ENCODE measurements at regions not wholly inside any gene's neighbourhood (a gene's known extent, or its start where the extent isn't known, plus 50 kb on each side); places are given as distances from the start of the nearest gene placed in this dataset.
"Not testable (repeated sequence)": the region's sequence is repeated elsewhere in the genome, so short reads cannot be mapped to it uniquely, and the experiment has no call there.

DNA sequence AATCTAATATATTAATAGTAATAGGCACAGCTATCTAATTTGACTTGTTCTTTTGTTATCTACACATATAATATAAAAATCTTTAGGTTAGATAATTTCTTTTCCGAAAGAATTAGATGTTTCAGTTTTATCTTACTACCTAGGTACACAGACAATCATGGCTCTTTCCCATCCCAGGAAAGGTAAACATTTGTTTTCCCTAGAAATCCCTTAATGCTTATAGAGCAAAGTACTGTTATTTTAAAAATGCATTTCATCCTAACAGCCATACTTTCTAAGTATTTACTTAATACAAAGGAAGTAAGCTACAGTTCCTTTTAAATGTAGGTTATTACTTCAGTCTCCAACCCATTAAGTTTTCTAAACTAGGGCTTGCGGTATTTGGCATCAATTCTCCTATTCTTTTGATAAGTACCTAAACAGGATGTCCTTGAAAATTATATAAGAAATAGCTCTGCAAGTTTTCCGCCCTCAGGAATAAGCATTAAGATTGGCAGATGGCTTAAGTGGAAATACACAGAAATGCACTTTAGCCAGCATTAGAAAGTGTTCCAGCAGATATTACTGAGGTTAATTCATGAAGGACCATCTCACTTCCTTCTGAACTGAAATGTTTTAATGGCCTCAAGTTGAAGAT lies 616.2 kb upstream of the SPRY2 start:
- WGBS (ENCODE audit: insufficient coverage, insufficient read length), result no CpG with 5 or more reads among the region's 3 CpGs
- no peaks in the 10 kb centered on the region for H3K4me1 ChIP-seq (ENCODE audit: control insufficient read depth, insufficient read depth, low read length)
- DNase-seq (ENCODE audit: low read depth, low spot score), result no peak
- no peaks in the 10 kb centered on the region for H3K27me3 ChIP-seq (ENCODE audit: control insufficient read depth, insufficient read depth, low read length)
- no peaks in the 10 kb centered on the region for H3K9me3 ChIP-seq (ENCODE audit: control insufficient read depth, insufficient read depth, low read length)
- no peak overlapping the region for H3K27ac ChIP-seq (ENCODE audit: low read length)
- no peaks in the 10 kb centered on the region for H3K36me3 ChIP-seq (ENCODE audit: control insufficient read depth, insufficient read depth, low read length)
- H3K4me3 ChIP-seq (ENCODE audit: low read length), result no peak overlapping the region

DNA sequence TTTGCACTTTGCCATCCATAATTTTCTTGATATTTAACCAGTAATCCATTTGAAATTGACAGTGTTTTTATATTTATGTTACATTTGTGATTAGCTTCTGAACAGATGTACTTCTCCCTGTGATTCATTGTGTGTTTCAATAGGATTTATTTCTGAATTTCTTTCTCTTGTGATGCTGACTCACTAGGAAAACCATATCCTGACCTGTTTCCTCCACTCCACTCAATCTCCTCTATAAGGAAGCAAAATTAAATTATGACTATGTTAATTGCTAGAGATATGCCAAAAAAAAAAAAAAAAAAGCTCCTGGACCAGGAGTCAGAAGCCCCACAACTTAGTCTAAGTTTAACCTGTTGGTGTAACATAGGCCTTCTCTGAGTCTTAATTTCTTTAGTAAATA lies 614.6 kb upstream of the SPRY2 start:
- H3K4me1 ChIP-seq (ENCODE audit: control insufficient read depth, insufficient read depth, low read length), result no peaks in the 10 kb centered on the region
- no peak for DNase-seq (ENCODE audit: low read depth, low spot score)
- H3K27me3 ChIP-seq (ENCODE audit: control insufficient read depth, insufficient read depth, low read length), result no peaks in the 10 kb centered on the region
- H3K9me3 ChIP-seq (ENCODE audit: control insufficient read depth, insufficient read depth, low read length), result no peaks in the 10 kb centered on the region
- H3K36me3 ChIP-seq (ENCODE audit: control insufficient read depth, insufficient read depth, low read length), result no peaks in the 10 kb centered on the region
- H3K4me3 ChIP-seq (ENCODE audit: low read length), result no peak overlapping the region
- no peak overlapping the region for H3K27ac ChIP-seq (ENCODE audit: low read length)

DNA sequence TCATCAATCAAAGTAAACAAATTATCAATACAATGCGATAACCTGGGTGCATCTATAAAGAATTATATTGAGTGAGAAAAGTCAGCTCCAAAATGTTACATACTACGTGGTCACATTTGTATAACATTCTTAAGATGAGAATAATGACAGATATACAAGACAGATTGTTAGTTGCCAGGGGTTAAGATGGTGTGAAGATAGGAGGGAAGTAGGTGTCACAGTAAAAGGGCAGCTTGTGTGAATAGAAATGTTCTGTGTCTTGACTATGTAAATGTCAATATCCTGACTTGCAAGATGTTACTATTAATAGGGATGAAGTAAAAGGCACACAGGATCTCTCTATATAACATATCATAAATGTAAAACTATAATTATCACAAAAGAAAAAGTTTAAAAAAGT lies 611.2 kb upstream of the SPRY2 start:
- Histone ChIP-seq H3K27ac (ENCODE audit: low read length) (no peak overlapping the region), H3K27me3 (ENCODE audit: control insufficient read depth, insufficient read depth, low read length) (no peaks in the 10 kb centered on the region), H3K36me3 (ENCODE audit: control insufficient read depth, insufficient read depth, low read length) (no peaks in the 10 kb centered on the region), H3K9me3 (ENCODE audit: control insufficient read depth, insufficient read depth, low read length) (no peaks in the 10 kb centered on the region), H3K4me1 (ENCODE audit: control insufficient read depth, insufficient read depth, low read length) (no peaks in the 10 kb centered on the region), H3K4me3 (ENCODE audit: low read length) (no peak overlapping the region)
- no peak for DNase-seq (ENCODE audit: low read depth, low spot score)
- no CpG with 5 or more reads among the region's 2 CpGs for WGBS (ENCODE audit: insufficient coverage, insufficient read length)

DNA sequence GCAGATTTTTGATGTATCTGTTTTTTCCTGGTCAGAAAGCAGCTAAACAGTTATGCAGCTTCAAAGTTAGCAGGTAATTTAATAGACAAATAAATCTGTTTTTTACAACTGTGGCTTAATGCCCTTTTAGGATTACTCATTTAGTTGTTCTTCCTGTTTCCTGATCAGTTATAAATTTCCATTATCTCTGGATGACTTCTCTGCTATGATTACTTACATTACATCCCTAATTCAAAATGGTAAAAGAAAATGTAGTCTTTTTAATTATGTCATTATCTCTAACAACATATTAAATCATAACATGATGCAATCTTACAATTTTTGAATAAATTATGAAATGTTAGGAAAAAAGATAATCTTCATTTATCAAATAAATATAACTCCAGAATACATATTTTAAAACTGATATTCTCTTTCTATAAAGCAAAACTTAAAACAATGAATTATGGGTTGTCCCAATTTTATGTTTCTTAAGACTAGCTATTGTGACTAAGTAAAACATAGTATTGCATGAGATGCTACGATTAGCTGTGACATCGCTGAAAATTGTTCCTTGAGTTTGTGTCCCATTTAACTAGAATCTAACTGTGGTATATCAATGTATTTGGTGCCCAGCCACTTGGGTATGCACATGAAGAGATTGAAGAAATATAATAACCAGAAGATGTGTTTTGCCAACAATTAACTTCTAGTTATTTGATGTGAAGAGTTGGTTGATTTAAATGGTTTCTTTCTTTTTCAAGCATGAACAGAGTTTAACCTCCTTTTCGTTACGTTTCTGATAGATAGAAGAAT lies 605.3 kb upstream of the SPRY2 start:
- Histone ChIP-seq H3K4me1 (ENCODE audit: control insufficient read depth, insufficient read depth, low read length) (no peaks in the 10 kb centered on the region), H3K9me3 (ENCODE audit: control insufficient read depth, insufficient read depth, low read length) (no peaks in the 10 kb centered on the region), H3K27me3 (ENCODE audit: control insufficient read depth, insufficient read depth, low read length) (no peaks in the 10 kb centered on the region), H3K27ac (ENCODE audit: low read length) (no peak overlapping the region), H3K4me3 (ENCODE audit: low read length) (no peak overlapping the region), H3K36me3 (ENCODE audit: control insufficient read depth, insufficient read depth, low read length) (no peaks in the 10 kb centered on the region)
- no peak for DNase-seq (ENCODE audit: low read depth, low spot score)
- no CpG with 5 or more reads among the region's 4 CpGs for WGBS (ENCODE audit: insufficient coverage, insufficient read length)

DNA sequence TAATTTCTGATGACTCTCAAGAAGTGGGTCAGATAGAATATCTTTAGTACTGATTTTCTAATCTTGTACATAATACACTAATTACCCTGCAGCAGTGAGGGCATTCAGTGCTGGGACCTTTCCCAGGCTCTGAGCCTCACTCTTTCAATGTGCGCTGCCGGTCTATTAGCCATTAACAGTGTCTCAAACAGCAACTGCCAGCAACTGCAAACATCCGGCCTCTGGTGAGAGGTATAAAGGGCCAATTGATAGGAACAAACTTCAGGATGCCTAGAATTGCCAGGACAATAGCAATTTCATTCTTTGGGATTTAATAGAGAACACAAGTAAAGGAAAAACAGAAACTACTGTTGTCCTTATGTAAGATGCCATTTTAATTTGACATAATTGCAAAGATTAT lies 604.4 kb upstream of the SPRY2 start:
- Histone ChIP-seq H3K4me1 (ENCODE audit: control insufficient read depth, insufficient read depth, low read length) (no peaks in the 10 kb centered on the region), H3K4me3 (ENCODE audit: low read length) (no peak overlapping the region), H3K9me3 (ENCODE audit: control insufficient read depth, insufficient read depth, low read length) (no peaks in the 10 kb centered on the region), H3K36me3 (ENCODE audit: control insufficient read depth, insufficient read depth, low read length) (no peaks in the 10 kb centered on the region), H3K27ac (ENCODE audit: low read length) (no peak overlapping the region), H3K27me3 (ENCODE audit: control insufficient read depth, insufficient read depth, low read length) (no peaks in the 10 kb centered on the region)
- no CpG with 5 or more reads among the region's 3 CpGs for WGBS (ENCODE audit: insufficient coverage, insufficient read length)
- DNase-seq (ENCODE audit: low read depth, low spot score), result peak; percentile 58

DNA sequence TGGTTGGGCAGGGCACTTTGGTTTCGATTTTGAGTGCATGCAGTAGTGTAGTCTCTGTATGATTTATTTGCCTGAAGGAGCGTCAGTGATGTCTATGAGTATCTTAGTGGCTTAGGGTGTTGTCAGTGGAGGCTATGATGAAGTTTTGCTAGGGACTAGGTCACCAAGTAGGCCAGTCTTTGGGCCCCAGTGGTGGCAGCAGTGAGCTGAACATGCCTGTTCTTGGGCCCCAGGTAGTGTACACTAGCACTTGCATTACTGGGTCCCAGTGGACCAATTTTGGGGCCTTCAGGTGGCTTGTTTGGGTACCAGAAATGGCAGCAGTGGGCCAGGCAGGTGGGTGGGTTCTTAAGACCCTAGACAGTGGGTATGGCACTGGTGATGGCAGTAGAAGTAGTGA lies 598.7 kb upstream of the SPRY2 start:
- Histone ChIP-seq H3K4me3 (ENCODE audit: low read length) (no peak overlapping the region), H3K27me3 (ENCODE audit: control insufficient read depth, insufficient read depth, low read length) (no peaks in the 10 kb centered on the region), H3K4me1 (ENCODE audit: control insufficient read depth, insufficient read depth, low read length) (no peaks in the 10 kb centered on the region), H3K27ac (ENCODE audit: low read length) (no peak overlapping the region), H3K36me3 (ENCODE audit: control insufficient read depth, insufficient read depth, low read length) (no peaks in the 10 kb centered on the region), H3K9me3 (ENCODE audit: control insufficient read depth, insufficient read depth, low read length) (no peaks in the 10 kb centered on the region)
- DNase-seq (ENCODE audit: low read depth, low spot score), result no peak
- WGBS (ENCODE audit: insufficient coverage, insufficient read length), result no CpG with 5 or more reads among the region's 2 CpGs

DNA sequence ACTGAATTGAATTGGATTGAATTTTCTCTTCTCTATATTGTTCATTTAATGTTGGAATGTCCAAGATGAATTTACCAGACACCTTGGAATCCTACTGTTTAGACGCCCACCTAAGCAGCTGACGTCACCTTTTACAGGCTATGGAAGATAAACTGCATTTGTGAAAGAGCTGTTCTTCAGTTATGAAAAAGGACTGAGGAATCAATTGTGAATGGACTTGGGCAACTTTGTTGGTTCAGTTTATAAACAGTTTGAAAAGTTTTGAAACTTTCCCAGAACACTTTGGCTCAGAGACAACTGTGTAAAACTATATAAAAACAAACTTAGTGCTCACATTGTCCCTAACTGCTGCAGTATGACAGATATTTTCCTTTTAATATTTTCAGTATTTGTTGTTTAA lies 590.8 kb upstream of the SPRY2 start:
- H3K27ac ChIP-seq (ENCODE audit: low read length), result no peak overlapping the region
- H3K27me3 ChIP-seq (ENCODE audit: control insufficient read depth, insufficient read depth, low read length), result no peaks in the 10 kb centered on the region
- no peaks in the 10 kb centered on the region for H3K9me3 ChIP-seq (ENCODE audit: control insufficient read depth, insufficient read depth, low read length)
- WGBS (ENCODE audit: insufficient coverage, insufficient read length), result no CpG with 5 or more reads among the region's 2 CpGs
- no peaks in the 10 kb centered on the region for H3K36me3 ChIP-seq (ENCODE audit: control insufficient read depth, insufficient read depth, low read length)
- no peak overlapping the region for H3K4me3 ChIP-seq (ENCODE audit: low read length)
- H3K4me1 ChIP-seq (ENCODE audit: control insufficient read depth, insufficient read depth, low read length), result no peaks in the 10 kb centered on the region
- DNase-seq (ENCODE audit: low read depth, low spot score), result no peak

DNA sequence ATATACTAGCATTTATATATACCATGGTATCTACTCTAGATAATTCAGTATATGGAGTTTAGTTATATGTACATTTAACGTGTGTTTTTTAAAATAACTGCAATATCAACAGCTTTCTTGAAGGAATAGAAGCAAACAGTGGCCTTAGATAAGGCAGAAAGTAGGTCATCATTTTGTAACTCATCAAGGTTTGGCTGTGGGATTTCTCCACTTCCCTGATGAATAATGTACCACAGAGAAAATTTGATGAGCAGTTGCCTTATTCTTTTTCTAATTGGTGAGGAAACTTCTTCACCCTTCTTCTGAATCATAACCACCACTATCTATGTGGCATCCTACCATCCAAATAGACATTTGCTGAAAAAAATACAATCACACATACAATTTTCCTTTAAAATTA lies 590.2 kb upstream of the SPRY2 start:
- no CpG with 5 or more reads among the region's 1 CpG for WGBS (ENCODE audit: insufficient coverage, insufficient read length)

DNA sequence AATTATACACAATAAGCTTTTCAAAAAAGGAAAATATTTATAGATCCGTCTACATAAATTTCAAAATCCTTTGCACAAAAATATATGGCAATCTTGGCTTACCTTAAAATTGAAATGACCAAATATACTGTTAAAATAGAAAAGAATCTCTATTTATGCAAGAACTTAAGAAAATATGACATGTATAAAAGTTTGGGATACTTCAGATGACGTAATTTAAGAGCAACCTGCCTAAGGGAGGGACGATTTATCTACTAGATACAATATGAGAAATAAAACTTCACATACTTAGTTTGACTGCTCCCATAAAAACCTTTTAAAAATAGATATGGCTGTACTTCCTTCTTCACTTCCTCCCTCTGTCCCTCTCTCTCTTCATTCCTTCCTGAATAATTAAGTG lies 587.3 kb upstream of the SPRY2 start:
- DNase-seq (ENCODE audit: low read depth, low spot score), result no peak
- no peaks in the 10 kb centered on the region for H3K9me3 ChIP-seq (ENCODE audit: control insufficient read depth, insufficient read depth, low read length)
- no peak overlapping the region for H3K27ac ChIP-seq (ENCODE audit: low read length)
- no peaks in the 10 kb centered on the region for H3K27me3 ChIP-seq (ENCODE audit: control insufficient read depth, insufficient read depth, low read length)
- no peak overlapping the region for H3K4me3 ChIP-seq (ENCODE audit: low read length)
- H3K36me3 ChIP-seq (ENCODE audit: control insufficient read depth, insufficient read depth, low read length), result no peaks in the 10 kb centered on the region
- H3K4me1 ChIP-seq (ENCODE audit: control insufficient read depth, insufficient read depth, low read length), result no peaks in the 10 kb centered on the region
- WGBS (ENCODE audit: insufficient coverage, insufficient read length), result no CpG with 5 or more reads among the region's 3 CpGs

More for the DNA sequence above, 590.2 kb upstream of the SPRY2 start:
- Histone ChIP-seq H3K27me3 (ENCODE audit: control insufficient read depth, insufficient read depth, low read length) (no peaks in the 10 kb centered on the region), H3K27ac (ENCODE audit: low read length) (no peak overlapping the region), H3K4me3 (ENCODE audit: low read length) (no peak overlapping the region), H3K36me3 (ENCODE audit: control insufficient read depth, insufficient read depth, low read length) (no peaks in the 10 kb centered on the region), H3K9me3 (ENCODE audit: control insufficient read depth, insufficient read depth, low read length) (no peaks in the 10 kb centered on the region), H3K4me1 (ENCODE audit: control insufficient read depth, insufficient read depth, low read length) (no peaks in the 10 kb centered on the region)
- DNase-seq (ENCODE audit: low read depth, low spot score), result no peak

DNA sequence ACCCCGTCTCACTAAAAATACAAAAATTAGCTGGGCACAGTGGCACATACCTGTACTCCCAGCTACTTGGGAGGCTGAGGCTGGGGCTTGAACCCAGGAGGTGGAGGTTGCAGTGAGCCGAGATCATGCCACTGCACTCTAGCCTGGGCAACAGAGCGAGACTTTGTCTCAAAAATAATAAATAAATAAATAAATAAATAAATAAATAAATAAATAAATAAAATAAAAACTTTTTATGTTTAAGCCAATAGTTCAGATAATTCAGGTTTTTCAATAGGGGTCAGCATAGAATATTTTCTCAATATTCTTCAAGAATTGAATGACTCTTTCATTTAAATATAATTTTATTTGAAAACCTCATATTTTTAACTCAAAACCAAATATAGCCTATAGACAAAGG lies 585.1 kb upstream of the SPRY2 start:
- H3K4me3 ChIP-seq (ENCODE audit: low read length); H3K9me3 ChIP-seq (ENCODE audit: control insufficient read depth, insufficient read depth, low read length); DNase-seq (ENCODE audit: low read depth, low spot score); H3K4me1 ChIP-seq (ENCODE audit: control insufficient read depth, insufficient read depth, low read length); H3K36me3 ChIP-seq (ENCODE audit: control insufficient read depth, insufficient read depth, low read length); H3K27ac ChIP-seq (ENCODE audit: low read length); H3K27me3 ChIP-seq (ENCODE audit: control insufficient read depth, insufficient read depth, low read length): not testable (repeated sequence)
- WGBS (ENCODE audit: insufficient coverage, insufficient read length), result no CpG with 5 or more reads among the region's 3 CpGs

DNA sequence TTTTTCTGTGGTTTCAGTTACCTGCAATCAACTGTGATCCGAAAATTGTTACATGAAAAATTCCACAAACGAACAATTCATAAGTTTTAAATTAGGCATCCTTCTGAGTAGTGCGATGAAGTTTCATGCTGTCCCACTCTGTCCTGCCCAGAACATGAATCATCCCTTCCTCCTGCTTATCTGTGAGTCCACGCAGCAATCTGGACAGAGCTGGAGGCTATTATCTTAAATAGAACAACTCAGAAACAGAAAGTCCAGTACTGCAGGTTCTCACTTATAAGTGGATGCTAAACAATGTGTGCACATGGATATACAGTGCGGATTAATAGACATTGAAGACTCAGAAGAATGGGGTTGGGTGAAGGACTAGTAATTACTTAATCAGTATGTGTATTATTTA lies 583.7 kb upstream of the SPRY2 start:
- Histone ChIP-seq H3K9me3 (ENCODE audit: control insufficient read depth, insufficient read depth, low read length) (no peaks in the 10 kb centered on the region), H3K4me1 (ENCODE audit: control insufficient read depth, insufficient read depth, low read length) (no peaks in the 10 kb centered on the region), H3K27me3 (ENCODE audit: control insufficient read depth, insufficient read depth, low read length) (no peaks in the 10 kb centered on the region), H3K4me3 (ENCODE audit: low read length) (no peak overlapping the region), H3K27ac (ENCODE audit: low read length) (no peak overlapping the region), H3K36me3 (ENCODE audit: control insufficient read depth, insufficient read depth, low read length) (no peaks in the 10 kb centered on the region)
- WGBS (ENCODE audit: insufficient coverage, insufficient read length), result no CpG with 5 or more reads among the region's 5 CpGs
- no peak for DNase-seq (ENCODE audit: low read depth, low spot score)
